CD8-positive, alpha-beta memory T cell (primary cell): ENCODE measurements at regions not wholly inside any gene's neighbourhood (a gene's known extent, or its start where the extent isn't known, plus 50 kb on each side); places are given as distances from the start of the nearest gene placed in this dataset.

ENCODE experiments used
- CTCF ChIA-PET: fragments of 350-600 bp; sonication (Branson Sonifier 250); formaldehyde crosslinking; loops from one replicate; lab custom pipeline; 2021; ENCODE audit warnings: antibody characterized with exemption; lab: Charles Lee
- POLR2A ChIA-PET: fragments of 350-600 bp; sonication (Branson Sonifier 250); formaldehyde crosslinking; loops from one replicate; lab custom pipeline; 2021; ENCODE audit warnings: antibody characterized with exemption; lab: Charles Lee
- DNase-seq, 5 donors: peaks; one replicate each; pipeline versions ENCODE4 v3.0.0 to v3.0.0-alpha.2; 2020 to 2022; ENCODE audit warnings: mixed read lengths in 1 of 5
- H3K27ac ChIP-seq: one replicate; pipeline ENCODE4 v1.7.0; 2013; ENCODE audit warnings: low read depth, mild to moderate bottlenecking, low read length, moderate library complexity
- H3K27me3 ChIP-seq: 2 replicates; pipeline ENCODE4 v1.7.0; 2013; ENCODE audit warnings: low read length, mild to moderate bottlenecking; ENCODE audit not compliant: insufficient read depth, poor library complexity, severe bottlenecking
- H3K36me3 ChIP-seq: 2 replicates; pipeline ENCODE4 v1.7.0; 2013; ENCODE audit warnings: mild to moderate bottlenecking, low read length, moderate library complexity; ENCODE audit not compliant: insufficient read depth
- H3K4me1 ChIP-seq: 2 replicates; pipeline ENCODE4 v1.7.0; 2013; ENCODE audit warnings: mild to moderate bottlenecking, low read length, moderate library complexity; ENCODE audit not compliant: insufficient read depth
- H3K4me3 ChIP-seq: 2 replicates; pipeline ENCODE4 v1.7.0; 2013; ENCODE audit warnings: mild to moderate bottlenecking, low read length
- H3K9me3 ChIP-seq: 2 replicates; pipeline ENCODE4 v1.7.0; 2013; ENCODE audit warnings: mild to moderate bottlenecking, low read length
- H3K27ac Mint-ChIP-seq, 8 donors: one replicate each; pipeline ENCODE4 v1.8.0; 2020 to 2021; ENCODE audit warnings: mixed read lengths in 8 of 8, mild to moderate bottlenecking in 6 of 8, inconsistent platforms in 3 of 8, moderate library complexity in 3 of 8
- H3K27me3 Mint-ChIP-seq, 2 donors: one replicate each; pipeline ENCODE4 v1.8.0; 2020 to 2021; ENCODE audit warnings: mixed read lengths in 2 of 2, mild to moderate bottlenecking in 1 of 2, moderate library complexity in 1 of 2
- H3K36me3 Mint-ChIP-seq, 3 donors: one replicate each; pipeline ENCODE4 v1.8.0; 2020 to 2021; ENCODE audit warnings: mixed read lengths in 3 of 3, inconsistent platforms in 1 of 3, mild to moderate bottlenecking in 1 of 3
- H3K4me1 Mint-ChIP-seq, 3 donors: one replicate each; pipeline ENCODE4 v1.8.0; 2020 to 2021; ENCODE audit warnings: mixed read lengths in 3 of 3, inconsistent platforms in 1 of 3, mild to moderate bottlenecking in 1 of 3
- H3K4me3 Mint-ChIP-seq, 7 donors: one replicate each; pipeline ENCODE4 v1.8.0; 2020 to 2021; ENCODE audit warnings: mixed read lengths in 7 of 7, mild to moderate bottlenecking in 6 of 7, moderate library complexity in 4 of 7, inconsistent platforms in 2 of 7
- H3K9me3 Mint-ChIP-seq, 5 donors: one replicate each; pipeline ENCODE4 v1.8.0; 2020 to 2022; ENCODE audit warnings: mixed read lengths in 5 of 5, mild to moderate bottlenecking in 3 of 5, moderate library complexity in 2 of 5, inconsistent platforms in 1 of 5

DNA sequence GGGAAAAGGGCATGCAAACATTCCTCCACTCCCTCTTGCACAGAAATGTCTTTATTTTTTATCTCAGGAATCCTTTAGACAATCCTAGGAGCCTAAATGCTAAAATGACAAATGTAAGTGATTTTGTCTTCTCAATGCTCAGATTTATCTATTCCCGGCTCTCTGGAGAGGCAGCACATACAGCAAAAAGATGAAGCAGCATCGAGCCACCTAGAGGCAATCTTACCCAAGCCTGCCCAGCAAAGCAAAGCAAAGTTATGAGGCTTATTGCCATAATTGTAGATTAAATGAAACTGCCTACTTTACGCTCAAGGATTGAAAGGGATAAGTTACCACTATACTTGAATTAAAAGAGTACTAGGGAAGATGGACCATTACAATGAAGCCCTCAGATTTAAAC is 750.4 kb upstream of the NR2F2 start:
- ChIA-PET POLR2A (no interaction called here), CTCF (no interaction called here)
- no peaks in the 10 kb centered on the region for H3K9me3 Mint-ChIP-seq
- no peaks in the 10 kb centered on the region for H3K4me1 Mint-ChIP-seq
- no peaks in the 10 kb centered on the region for H3K36me3 Mint-ChIP-seq
- H3K9me3 ChIP-seq = no peaks in the 10 kb centered on the region
- no peaks in the 10 kb centered on the region for H3K4me1 ChIP-seq
- DNase-seq = no peak
- peaks cover 5% of the 10 kb centered on the region in 2 donors for H3K27me3 Mint-ChIP-seq
- H3K27ac ChIP-seq = no peak overlapping the region
- H3K36me3 ChIP-seq = no peaks in the 10 kb centered on the region
- no peak overlapping the region for H3K4me3 Mint-ChIP-seq
- no peak overlapping the region for H3K27ac Mint-ChIP-seq
- no peak overlapping the region for H3K4me3 ChIP-seq
- no peaks in the 10 kb centered on the region for H3K27me3 ChIP-seq

DNA sequence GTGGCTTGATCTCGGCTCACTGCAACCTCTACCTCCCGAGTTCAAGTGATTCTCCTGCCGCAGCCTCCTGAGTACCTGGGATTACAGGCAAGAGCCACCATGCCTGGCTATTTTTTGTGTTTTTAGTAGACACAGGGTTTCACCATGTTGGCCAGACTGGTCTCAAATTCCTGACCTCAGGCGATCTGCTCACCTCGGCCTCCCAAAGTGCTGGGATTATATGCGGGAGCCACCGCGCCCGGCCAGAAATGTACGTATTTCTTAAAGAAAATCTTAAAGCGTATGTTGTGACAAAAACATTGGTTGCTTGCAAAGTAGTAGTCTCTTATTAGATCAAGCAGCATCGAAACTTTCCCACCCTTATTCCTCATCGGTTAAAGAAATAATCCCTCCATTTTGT is 748.9 kb upstream of the NR2F2 start:
- Mint-ChIP-seq H3K4me3 (no peak overlapping the region), H3K27ac (no peak overlapping the region), H3K9me3 (no peaks in the 10 kb centered on the region), H3K27me3 (peaks cover 0 to 5% of the 10 kb centered on the region in 2 donors), H3K36me3 (no peaks in the 10 kb centered on the region), H3K4me1 (no peaks in the 10 kb centered on the region)
- Histone ChIP-seq H3K9me3 (no peaks in the 10 kb centered on the region), H3K27ac (no peak overlapping the region), H3K4me1 (no peaks in the 10 kb centered on the region), H3K36me3 (no peaks in the 10 kb centered on the region), H3K27me3 (no peaks in the 10 kb centered on the region), H3K4me3 (no peak overlapping the region)
- CTCF ChIA-PET = no interaction called here
- DNase-seq = no peak
- POLR2A ChIA-PET = no interaction called here

DNA sequence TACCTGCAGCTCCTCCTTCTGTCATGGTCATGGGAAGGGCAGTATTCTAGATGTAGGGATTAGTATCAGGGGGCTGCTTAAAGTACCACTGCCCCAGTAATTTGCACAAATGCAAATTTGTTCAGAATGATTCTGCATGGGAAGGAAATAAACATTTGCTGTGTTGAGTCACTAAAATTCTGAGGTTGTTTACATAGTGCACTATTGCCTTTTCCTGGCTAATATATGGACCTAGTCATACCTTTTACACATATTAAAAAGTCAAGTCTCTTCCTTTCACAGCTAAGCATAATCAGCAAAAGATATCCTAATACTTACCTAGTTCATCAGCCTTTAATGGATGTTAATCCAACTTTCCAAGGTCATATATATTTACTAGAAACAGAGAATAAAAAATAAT is 746.4 kb upstream of the NR2F2 start:
- Mint-ChIP-seq H3K9me3 (peaks cover 0 to 2% (median 0%) of the 10 kb centered on the region in 5 donors), H3K4me1 (no peaks in the 10 kb centered on the region), H3K27ac (no peak overlapping the region), H3K27me3 (peaks cover 0 to 3% of the 10 kb centered on the region in 2 donors), H3K36me3 (no peaks in the 10 kb centered on the region), H3K4me3 (no peak overlapping the region)
- CTCF ChIA-PET = no interaction called here
- no peak for DNase-seq
- POLR2A ChIA-PET = no interaction called here
- Histone ChIP-seq H3K4me3 (no peak overlapping the region), H3K27ac (no peak overlapping the region), H3K36me3 (no peaks in the 10 kb centered on the region), H3K9me3 (no peaks in the 10 kb centered on the region), H3K27me3 (no peaks in the 10 kb centered on the region), H3K4me1 (no peaks in the 10 kb centered on the region)

DNA sequence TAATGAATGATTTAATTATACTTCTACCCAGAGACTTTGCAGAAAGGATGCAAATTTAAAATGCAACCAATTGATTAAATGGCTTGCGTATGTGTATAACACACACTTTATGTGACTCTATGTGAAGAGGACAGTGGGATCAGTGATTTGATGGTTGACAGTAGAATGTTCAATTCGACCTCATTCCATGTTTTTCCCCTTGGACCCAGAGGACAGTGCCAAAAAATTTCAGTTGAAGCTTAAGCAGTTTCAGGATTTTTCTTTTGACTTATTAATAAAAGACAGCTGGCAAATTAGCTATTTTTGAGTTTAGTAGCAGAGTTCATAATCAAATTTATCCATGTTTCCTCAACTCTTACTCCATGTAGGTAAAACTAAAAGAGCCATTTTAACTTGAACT is 742.4 kb upstream of the NR2F2 start:
- Mint-ChIP-seq H3K27me3 (peaks cover 0 to 3% of the 10 kb centered on the region in 2 donors), H3K27ac (no peak overlapping the region), H3K4me1 (no peaks in the 10 kb centered on the region), H3K9me3 (peaks cover 0 to 2% (median 0%) of the 10 kb centered on the region in 5 donors), H3K4me3 (no peak overlapping the region), H3K36me3 (no peaks in the 10 kb centered on the region)
- Histone ChIP-seq H3K4me3 (no peak overlapping the region), H3K27ac (no peak overlapping the region), H3K36me3 (no peaks in the 10 kb centered on the region), H3K4me1 (no peaks in the 10 kb centered on the region), H3K27me3 (no peaks in the 10 kb centered on the region), H3K9me3 (no peaks in the 10 kb centered on the region)
- DNase-seq = no peak
- POLR2A ChIA-PET = no interaction called here
- CTCF ChIA-PET = no interaction called here

DNA sequence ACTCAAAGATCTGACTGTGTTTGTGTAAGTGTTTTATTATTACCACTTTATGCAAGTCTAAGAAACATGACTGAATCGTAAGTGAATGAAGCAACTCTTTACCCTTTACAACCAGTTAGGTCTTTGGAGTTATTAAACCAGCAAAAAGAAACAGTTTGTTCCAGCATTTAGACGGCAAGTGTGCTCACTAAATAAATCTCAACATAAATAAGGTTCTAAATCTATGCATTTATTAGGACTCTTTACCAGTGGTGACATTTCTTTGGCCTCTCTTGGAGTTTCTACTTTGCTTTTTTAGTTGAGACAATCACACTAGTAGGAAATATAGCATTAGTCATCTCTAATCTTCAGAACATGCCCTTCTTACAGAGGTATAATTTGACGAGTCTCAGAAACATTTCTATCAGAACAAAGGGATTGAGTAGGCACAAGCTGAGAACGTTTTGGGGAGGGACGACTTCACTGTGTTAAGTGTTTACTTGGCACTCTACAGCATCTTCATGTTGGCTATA is 739.9 kb upstream of the NR2F2 start:
- H3K9me3 Mint-ChIP-seq = peaks cover 0 to 2% (median 0%) of the 10 kb centered on the region in 5 donors
- ChIA-PET POLR2A (no interaction called here), CTCF (no interaction called here)
- no peaks in the 10 kb centered on the region for H3K27me3 ChIP-seq
- DNase-seq = no peak
- no peaks in the 10 kb centered on the region for H3K36me3 ChIP-seq
- no peak overlapping the region for H3K4me3 ChIP-seq
- no peaks in the 10 kb centered on the region for H3K36me3 Mint-ChIP-seq
- H3K4me3 Mint-ChIP-seq = no peak overlapping the region
- no peaks in the 10 kb centered on the region for H3K4me1 ChIP-seq
- H3K27ac Mint-ChIP-seq = no peak overlapping the region
- no peaks in the 10 kb centered on the region for H3K4me1 Mint-ChIP-seq
- H3K9me3 ChIP-seq = no peaks in the 10 kb centered on the region
- no peak overlapping the region for H3K27ac ChIP-seq
- H3K27me3 Mint-ChIP-seq = peaks cover 2 to 4% of the 10 kb centered on the region in 2 donors

DNA sequence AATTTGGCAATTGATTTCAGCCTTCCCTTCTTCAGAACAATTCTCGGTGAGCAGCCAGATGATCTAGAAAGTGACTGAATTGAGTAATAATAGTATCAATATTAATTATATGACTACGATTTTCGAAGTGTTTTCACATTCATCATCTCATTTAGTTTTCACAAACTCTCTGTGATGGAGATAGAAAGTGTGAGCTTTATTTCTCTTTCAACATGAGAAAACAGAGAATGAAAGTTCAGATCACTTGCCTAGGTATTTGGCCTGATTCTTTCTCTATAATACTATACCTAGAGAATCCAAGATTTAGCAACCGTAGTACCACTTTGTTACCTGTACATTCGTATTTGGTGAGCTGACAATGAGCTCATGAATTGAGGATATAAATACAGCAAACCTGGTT is 739.2 kb upstream of the NR2F2 start:
- Histone ChIP-seq H3K27me3 (no peaks in the 10 kb centered on the region), H3K9me3 (no peaks in the 10 kb centered on the region), H3K4me1 (no peaks in the 10 kb centered on the region), H3K36me3 (no peaks in the 10 kb centered on the region), H3K4me3 (no peak overlapping the region), H3K27ac (no peak overlapping the region)
- H3K27ac Mint-ChIP-seq = no peak overlapping the region
- H3K4me3 Mint-ChIP-seq = no peak overlapping the region
- ChIA-PET POLR2A (no interaction called here), CTCF (no interaction called here)
- H3K36me3 Mint-ChIP-seq = no peaks in the 10 kb centered on the region
- H3K27me3 Mint-ChIP-seq = peaks cover 4 to 5% of the 10 kb centered on the region in 2 donors
- H3K4me1 Mint-ChIP-seq = no peaks in the 10 kb centered on the region
- no peak for DNase-seq
- peaks cover 0 to 2% (median 0%) of the 10 kb centered on the region in 5 donors for H3K9me3 Mint-ChIP-seq

DNA sequence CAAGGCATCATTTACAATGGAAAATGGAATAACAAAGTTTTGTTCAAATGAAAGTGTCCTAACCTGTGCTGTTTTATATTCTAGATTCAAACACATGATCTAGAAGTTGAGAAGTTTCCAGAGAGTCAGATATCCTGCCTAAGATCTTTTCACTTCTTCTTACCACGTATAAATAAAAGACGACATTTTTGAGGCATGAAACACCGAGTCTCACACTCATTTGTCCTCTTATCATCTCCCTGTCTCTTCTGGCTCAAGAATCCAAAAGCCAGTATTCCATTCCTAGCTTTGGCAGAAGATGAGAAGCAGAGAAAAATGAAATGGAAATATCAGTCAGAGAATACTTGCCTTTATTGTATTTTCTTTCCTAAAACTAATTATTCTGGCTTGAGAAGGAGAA is 738.6 kb upstream of the NR2F2 start:
- H3K4me1 ChIP-seq = no peaks in the 10 kb centered on the region
- POLR2A ChIA-PET = no interaction called here
- Mint-ChIP-seq H3K4me1 (no peaks in the 10 kb centered on the region), H3K9me3 (peaks cover 0 to 2% (median 0%) of the 10 kb centered on the region in 5 donors), H3K36me3 (no peaks in the 10 kb centered on the region), H3K27me3 (peaks cover 3 to 5% of the 10 kb centered on the region in 2 donors), H3K27ac (no peak overlapping the region), H3K4me3 (no peak overlapping the region)
- no peaks in the 10 kb centered on the region for H3K27me3 ChIP-seq
- no peaks in the 10 kb centered on the region for H3K9me3 ChIP-seq
- DNase-seq = no peak
- CTCF ChIA-PET = no interaction called here
- H3K4me3 ChIP-seq = no peak overlapping the region
- no peaks in the 10 kb centered on the region for H3K36me3 ChIP-seq
- H3K27ac ChIP-seq = no peak overlapping the region

DNA sequence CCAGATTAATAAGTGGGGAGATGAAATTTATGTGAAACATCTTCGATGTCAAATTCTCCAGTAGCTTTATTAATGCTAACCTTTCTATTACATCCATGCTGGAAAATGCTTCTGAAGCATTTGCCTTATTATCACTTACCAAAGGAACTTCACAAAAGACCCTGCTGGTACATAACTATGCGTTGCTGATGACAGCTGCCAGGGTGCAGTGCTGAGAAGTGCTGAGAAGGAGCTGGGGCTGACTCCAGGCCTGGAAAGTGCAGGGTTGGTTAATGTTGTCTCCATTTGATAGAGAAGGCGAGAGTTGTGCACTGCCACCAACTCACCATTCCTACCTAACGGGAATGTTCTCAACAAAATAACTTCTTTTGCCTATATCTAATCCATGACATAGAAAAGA is 736.0 kb upstream of the NR2F2 start:
- ChIA-PET CTCF (no interaction called here), POLR2A (no interaction called here)
- Mint-ChIP-seq H3K36me3 (no peaks in the 10 kb centered on the region), H3K4me1 (no peaks in the 10 kb centered on the region), H3K27me3 (peaks cover 3 to 5% of the 10 kb centered on the region in 2 donors), H3K9me3 (no peaks in the 10 kb centered on the region), H3K4me3 (no peak overlapping the region), H3K27ac (no peak overlapping the region)
- H3K27ac ChIP-seq = no peak overlapping the region
- no peaks in the 10 kb centered on the region for H3K4me1 ChIP-seq
- H3K27me3 ChIP-seq = no peaks in the 10 kb centered on the region
- no peaks in the 10 kb centered on the region for H3K36me3 ChIP-seq
- no peaks in the 10 kb centered on the region for H3K9me3 ChIP-seq
- DNase-seq = no peak
- H3K4me3 ChIP-seq = no peak overlapping the region

DNA sequence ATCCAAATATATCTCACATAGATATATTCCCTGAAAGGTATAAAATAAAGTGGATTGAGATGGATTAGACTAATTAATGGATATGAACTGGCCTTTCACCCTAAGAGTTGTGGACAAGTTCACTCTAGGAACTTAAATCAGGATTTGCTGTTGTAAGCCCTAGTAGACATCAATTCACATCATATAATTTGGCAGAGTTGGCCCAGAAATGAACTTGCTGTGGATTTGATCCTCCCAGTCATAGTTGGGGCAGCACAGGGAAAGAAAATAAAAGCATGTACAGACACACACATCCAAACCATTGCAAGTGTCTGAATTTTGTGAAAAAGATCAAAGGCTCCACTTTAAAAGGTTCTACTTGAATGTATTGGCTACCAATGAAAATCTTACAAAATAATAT is 734.7 kb upstream of the NR2F2 start:
- H3K4me3 ChIP-seq = no peak overlapping the region
- DNase-seq = no peak
- CTCF ChIA-PET = no interaction called here
- H3K27me3 ChIP-seq = no peaks in the 10 kb centered on the region
- H3K9me3 ChIP-seq = no peaks in the 10 kb centered on the region
- Mint-ChIP-seq H3K27ac (no peak overlapping the region), H3K4me1 (no peaks in the 10 kb centered on the region), H3K9me3 (no peaks in the 10 kb centered on the region), H3K4me3 (no peak overlapping the region), H3K27me3 (peaks cover 5% of the 10 kb centered on the region in 2 donors), H3K36me3 (no peaks in the 10 kb centered on the region)
- no peaks in the 10 kb centered on the region for H3K36me3 ChIP-seq
- no peak overlapping the region for H3K27ac ChIP-seq
- POLR2A ChIA-PET = no interaction called here
- H3K4me1 ChIP-seq = no peaks in the 10 kb centered on the region
